CD1c-positive myeloid dendritic cell (primary cell): ENCODE measurements at regions not wholly inside any gene's neighbourhood (a gene's known extent, or its start where the extent isn't known, plus 50 kb on each side); places are given as distances from the start of the nearest gene placed in this dataset.
A peak's percentile ranks its signal among the peaks of the same experiment; 100 is the strongest.
"Not testable (repeated sequence)": the region's sequence is repeated elsewhere in the genome, so short reads cannot be mapped to it uniquely, and the experiment has no call there.

Source experiments
- DNase-seq: peaks from one replicate; pipeline ENCODE4 v3.0.0-alpha.2; 2016; ENCODE audit errors: extremely low spot score

- not testable (repeated sequence) for DNase-seq
Measured at GRCh38 chr6:158886346-158886977, 67.3 kb upstream of the EZR start.

DNA sequence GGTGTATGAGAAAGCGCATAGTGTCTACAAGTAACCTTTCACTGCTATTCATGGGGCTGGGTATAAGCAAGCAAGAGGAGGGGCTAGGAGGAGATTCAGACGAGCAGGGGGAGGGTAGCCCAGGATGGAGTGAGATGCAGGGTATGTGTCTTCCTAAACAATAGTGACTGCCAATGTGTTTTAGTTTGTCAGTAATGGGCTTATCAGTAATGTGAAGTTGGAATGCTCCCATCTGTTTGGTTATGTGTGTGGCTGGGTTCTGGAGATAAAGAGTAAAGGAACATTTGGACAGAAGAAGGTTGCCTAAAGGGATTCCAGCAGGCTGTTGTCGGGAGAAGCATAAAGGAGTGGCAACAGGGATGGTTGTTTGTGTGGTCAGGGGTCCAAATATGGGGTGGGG lies 62.7 kb upstream of the EZR start:
- not testable (repeated sequence) for DNase-seq

- not testable (repeated sequence) for DNase-seq
Measured at GRCh38 chr6:158881276-158881675, 62.1 kb upstream of the EZR start.

DNA sequence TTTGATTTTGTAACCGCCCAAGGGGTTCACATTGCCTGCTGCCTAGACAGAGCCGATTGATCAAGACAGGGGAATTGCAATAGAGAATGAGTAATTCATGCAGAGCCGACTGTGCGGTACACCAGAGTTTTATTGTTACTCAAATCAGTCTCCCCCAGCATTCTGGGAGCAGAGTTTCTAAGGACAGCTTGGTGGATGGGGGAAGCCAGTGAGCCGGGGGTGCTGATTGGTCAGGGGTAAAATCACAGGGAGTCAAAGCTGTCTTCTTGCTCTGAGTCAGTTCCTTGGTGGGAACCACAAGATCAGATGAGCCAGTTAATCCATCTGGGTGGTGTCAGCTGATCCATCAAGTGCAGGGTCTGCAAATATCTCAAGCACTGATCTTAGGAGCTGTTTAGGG lies 60.0 kb upstream of the EZR start:
- no peak for DNase-seq

- no peak for DNase-seq
Measured at GRCh38 chr6:158877716-158878115, 58.5 kb upstream of the EZR start.

- DNase-seq: no peak
Measured at GRCh38 chr6:158876886-158877285, 57.7 kb upstream of the EZR start.

DNA sequence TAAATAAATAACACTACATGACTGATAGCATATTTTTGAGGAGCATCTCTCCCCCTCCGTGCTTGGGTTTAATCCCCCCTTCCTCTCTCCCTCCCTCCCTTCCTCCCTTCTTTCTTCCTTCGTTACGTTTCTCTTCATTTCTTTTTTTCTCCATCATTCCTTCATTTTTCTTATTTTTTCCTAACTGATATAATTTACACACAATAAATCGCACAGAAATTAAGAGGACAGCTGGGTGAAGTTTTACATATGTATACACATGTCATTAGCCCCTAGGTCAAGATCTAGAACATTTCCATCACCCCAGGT lies 51.4 kb upstream of the EZR start:
- DNase-seq: no peak

- DNase-seq: peak; percentile 98
Measured at GRCh38 chr6:158869826-158870648, 50.9 kb upstream of the EZR start.

- no peak for DNase-seq
Measured at GRCh38 chr6:158868890-158869825, 50.0 kb upstream of the EZR start.
